ELF-1 (cell line): ENCODE measurements at regions not wholly inside any gene's neighbourhood (a gene's known extent, or its start where the extent isn't known, plus 50 kb on each side); places are given as distances from the start of the nearest gene placed in this dataset.

Source experiments
- DNase-seq: peaks from one replicate; pipeline ENCODE4 v3.0.0-alpha.2; 2016; ENCODE audit warnings: low read depth, low spot score

- DNase-seq: no peak
Observed at GRCh38 chr13:76519685-76520084, 366.5 kb downstream of the KCTD12 start.

DNA sequence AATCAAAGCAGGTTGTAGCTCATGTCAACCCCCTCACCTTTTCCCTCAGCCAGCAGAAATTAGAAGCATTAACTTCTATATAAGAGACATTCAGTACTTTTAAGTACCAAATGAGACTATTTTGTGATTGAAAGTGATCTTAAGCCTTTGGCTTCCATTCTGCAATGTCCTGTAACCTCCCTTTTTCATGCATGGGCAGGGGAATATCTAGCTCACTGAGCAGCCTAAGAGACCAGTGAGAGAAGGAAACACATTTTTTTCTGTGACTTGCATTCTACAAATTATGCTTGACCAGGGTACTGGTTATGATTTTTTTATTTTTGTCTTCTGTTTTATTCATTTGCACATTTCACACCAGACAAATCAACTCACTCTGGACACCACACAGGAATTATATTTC lies 369.6 kb downstream of the KCTD12 start:
- no peak for DNase-seq

DNA sequence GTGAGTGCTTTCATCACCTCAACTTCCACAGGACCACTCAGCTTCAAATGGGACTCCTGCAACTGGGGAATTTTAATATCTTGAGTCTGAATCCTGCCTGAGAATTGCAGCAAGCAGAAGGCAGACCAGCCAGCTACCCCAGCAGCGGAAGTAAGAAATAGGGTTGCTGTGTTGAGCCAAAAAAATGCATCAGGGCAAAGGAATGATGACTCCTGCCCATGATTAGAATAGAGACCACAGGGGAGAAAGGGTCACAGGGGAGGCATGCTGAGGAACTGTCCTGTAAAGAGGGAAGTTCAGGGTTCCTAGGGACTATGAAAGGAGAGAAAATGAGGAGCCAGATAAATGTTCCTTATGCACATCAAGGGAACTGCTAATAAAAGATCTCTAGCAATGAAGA lies 370.2 kb downstream of the KCTD12 start:
- no peak for DNase-seq

DNA sequence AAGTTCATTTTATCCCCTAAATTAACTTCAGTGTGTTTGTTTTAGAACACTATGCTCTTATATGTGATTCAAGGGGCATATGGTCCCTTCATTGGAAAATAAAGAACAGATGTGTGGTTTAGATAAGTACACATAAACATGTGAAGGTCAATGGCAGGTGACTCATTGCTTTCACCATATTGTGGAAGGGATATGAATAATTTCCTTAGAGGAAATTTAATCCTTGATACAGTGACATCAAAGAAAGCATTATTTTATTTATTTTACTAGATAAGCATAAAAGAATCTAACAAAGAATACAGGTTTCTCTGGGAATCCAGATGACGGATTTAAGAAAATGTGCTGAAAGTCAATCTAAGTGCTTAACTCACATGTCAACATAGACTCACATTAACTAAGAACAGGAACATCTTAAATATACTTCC lies 373.5 kb downstream of the KCTD12 start:
- DNase-seq: no peak

DNA sequence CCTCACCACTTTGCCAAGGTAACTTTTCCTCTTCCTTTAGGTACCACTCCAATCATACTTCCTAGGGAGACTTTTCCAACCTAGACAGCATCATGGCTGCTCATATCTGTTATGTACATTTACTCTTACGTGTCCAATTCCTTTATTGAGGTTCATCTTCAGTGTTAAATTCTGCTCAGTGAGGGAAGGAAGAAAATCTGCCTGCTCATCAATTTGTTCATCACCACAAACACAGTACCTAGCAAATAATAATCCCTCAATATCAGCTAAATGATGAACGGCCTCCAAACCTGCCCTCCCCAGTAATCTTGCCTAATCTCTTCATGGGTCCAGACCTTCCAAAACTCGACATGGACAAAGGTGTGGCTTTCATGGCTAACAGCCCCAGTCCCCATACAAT lies 380.8 kb downstream of the KCTD12 start:
- no peak for DNase-seq

DNA sequence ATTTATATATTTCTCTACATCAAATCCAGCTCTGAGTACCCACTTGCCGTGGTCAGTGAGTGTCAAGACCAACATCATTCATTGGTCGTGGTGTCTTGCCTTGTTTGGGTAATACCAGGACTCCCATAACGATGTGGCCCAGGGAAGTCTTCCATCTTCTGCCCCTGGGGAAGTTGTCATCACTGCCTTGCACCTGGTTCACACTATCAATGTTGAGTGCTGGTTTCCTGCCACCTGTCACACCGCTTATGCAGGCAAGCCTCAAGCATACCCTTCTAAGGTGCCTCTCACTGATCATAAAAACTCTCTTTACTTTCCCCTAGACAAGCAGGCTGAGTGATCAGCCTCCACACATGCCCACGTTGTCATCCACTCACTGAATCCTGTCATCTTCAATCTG lies 382.4 kb downstream of the KCTD12 start:
- no peak for DNase-seq

- no peak for DNase-seq
Observed at GRCh38 chr13:76503291-76503690, 382.9 kb downstream of the KCTD12 start.

DNA sequence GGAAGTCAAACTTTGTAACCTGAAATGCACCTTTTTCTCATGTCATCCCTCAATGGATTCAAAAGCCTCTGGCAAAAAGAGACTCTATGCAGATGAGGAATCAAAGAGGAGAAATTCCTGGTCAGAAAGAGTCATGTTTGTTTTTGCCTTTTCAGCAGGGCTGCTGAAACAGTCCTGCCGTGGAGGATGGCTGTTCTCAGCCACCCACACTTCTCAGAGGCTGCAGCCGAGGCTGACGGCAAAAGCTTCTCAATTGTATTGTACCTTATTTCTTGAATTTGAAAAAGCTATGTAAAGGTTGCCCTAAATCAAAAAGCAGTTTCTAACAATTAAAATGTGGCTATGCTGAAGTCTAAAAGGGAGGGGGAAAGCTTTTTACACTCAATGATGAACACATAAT lies 385.3 kb downstream of the KCTD12 start:
- peak; percentile 6 for DNase-seq

GRCh38 chr13:76499891-76500290 lies 386.3 kb downstream of the KCTD12 start:
- no peak for DNase-seq

DNA sequence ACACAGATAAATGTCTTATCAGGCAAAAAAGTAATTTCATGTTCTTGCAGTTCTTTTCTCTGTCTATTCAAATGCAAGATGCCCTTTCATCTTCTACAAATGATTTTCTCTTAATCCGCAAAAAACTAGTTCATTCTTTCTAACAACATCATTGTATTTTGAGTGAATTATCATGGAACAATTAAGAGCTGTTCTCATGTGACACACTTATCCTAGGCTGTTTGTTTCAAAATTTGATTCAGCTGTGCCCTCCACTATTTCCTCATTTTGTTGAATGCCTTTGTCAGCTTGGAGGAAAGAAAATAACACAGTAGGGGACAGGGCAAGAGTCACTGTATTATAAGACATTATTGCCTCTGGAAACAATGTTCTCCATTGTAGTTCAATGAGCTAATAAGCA lies 396.9 kb downstream of the KCTD12 start:
- no peak for DNase-seq

DNA sequence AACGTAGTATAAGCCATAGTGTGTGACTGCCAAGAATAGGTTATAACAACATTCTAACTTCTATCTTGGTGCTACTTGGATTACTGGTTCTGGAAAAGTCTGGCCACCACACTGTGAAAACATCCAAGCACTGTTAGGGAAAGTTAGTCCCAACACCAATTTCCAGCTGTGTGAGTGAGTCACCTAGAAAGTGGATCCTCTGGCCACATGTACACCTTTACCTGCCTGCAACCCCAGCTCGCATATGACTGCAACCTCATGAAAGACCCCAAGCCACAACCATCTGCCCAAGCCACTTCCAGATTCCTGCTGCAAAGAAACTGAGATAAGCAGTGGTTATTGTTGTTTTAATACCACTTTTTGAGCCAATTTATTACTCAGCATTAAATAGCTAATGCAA lies 404.5 kb downstream of the KCTD12 start:
- DNase-seq: no peak

GRCh38 chr13:76474966-76475365 lies 411.2 kb downstream of the KCTD12 start:
- DNase-seq: no peak

DNA sequence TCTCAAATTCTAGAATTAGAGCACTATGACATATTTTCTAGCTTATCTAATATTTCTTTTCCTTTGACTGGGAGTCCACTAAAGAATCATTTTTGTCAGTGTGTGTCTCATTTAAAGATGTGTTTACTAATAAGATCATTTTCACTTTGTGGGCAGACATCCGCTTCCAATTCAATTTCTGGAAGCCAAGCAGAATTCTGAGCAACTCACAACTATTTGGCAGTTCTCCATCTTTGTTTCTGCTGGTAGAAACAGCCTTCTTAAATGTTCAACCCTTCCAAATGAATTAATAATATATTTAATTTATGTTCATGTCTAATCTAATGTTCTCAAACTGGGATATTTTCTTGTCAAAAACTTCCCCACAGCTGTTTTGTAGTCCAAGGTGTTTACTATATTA lies 411.8 kb downstream of the KCTD12 start:
- no peak for DNase-seq

DNA sequence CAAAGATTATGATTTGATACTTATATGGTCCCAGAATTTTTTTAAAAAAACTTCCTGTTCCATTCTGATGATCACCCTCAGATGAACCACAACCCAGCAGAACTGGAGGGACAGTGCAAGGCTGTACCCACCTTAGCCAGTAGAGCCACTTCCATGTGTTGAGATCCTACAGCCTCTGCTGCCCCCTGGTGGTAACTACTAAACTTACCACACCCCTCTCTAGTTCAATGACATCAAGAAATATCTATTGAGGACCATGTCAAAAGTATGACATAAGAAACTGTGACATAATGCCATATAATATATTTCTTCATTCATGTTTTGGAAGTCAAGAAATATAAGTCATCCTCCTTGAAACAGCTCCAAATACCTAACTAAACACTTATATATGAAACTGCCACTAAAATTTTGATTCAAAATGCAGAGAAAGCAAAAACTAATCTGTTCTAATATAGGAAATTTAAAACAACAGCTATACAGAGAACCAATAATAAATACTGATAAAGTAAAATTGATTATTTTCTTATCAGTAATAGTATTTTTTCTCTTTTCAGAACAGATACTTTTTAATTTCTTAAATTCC lies 412.6 kb downstream of the KCTD12 start:
- DNase-seq: peak; percentile 54

GRCh38 chr13:76472916-76473315 lies 413.3 kb downstream of the KCTD12 start:
- DNase-seq: no peak

- DNase-seq: no peak
Observed at GRCh38 chr13:76471486-76471885, 414.7 kb downstream of the KCTD12 start.

- no peak for DNase-seq
Observed at GRCh38 chr13:76470991-76471390, 415.2 kb downstream of the KCTD12 start.

DNA sequence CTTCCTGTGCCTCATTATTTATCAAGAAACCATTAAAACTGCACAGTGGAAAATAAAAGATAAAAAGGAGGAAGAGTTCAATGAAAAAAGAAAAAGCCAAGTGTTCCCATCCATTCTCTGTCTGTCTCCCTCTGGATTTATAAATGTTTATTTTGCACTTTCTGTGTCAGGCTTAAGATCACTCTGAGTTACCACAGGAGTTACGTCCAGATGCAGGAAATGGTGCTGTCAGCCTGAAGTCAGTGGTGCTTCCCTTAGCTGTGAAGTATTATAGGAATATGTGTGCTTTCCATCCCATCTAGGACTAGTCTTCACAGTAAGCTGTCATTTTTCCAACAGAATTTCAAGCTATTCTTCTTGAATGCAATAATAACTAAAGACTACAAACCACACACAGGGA lies 420.2 kb downstream of the KCTD12 start:
- no peak for DNase-seq

DNA sequence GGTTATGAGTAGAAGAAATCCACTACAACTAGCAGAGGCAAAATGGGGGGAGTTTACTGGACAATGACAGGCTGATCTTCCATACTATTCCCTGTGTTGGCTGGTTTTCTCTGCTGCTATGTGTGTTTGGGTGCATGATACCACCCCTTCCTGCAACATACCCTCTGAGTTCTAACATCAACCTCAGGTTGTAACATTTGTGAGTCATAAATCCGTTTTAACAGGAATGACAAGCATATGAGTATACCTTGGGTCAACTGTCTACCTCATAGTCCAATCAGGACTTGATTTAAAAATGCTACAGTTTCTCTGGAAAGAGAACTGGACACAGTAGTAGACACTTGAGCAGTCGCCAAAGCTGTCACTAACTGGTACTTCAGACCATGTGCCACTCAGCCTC lies 422.9 kb downstream of the KCTD12 start:
- no peak for DNase-seq

DNA sequence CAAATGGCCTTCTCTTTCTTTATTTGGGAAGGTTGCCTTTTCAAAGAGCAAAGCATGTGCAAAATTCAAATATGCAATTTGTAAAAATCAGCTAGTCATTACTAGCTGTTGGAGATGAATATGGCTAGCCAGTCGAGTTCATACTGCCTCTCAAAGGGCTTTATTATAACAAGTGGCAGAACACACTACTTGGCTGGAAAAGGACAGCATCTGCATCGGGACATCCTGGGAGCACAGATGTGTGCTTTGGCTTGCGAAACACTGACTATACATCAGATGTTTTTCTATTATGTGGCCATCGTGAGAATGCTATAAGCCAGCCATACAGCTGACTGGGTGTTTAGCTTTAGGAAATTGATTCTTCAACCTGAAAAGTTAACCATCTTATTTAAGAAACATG lies 424.2 kb downstream of the KCTD12 start:
- no peak for DNase-seq

DNA sequence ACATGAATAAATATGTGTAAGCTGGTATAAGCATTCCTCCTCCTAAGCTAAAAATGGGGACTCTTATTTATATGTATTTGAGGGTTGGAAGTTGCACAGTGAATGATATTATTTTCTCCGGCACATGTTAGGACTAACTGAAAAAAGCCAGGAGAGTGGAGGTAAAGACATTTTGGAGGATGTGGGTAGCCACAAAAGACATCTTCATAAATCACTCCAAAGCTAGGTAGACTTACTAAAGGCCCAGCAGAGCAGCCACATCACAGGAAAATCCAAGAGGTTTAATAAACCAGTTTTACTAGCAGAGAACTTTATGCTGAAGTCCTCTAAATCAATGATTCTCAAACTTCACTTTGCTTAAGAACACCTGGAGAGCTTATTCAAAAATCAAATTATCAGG lies 424.7 kb downstream of the KCTD12 start:
- DNase-seq: no peak

DNA sequence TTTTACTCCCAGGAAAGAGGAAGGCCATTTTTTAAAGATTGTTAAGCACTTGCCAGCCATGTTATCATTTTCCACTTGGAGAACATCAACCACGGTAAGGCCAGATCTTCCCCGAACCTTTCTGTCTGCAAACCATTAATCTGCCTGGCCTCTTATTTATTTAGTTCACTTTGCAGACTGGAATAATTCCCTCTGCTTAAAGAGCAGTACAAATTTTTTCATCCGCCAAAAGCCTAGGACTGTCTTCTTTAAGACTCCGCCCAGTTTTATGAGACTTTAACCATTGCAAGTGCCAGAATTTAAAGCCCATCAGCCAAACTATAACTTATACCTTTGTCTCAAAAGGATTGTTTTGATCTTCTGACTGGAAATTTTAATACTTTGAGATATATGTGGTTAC lies 426.3 kb downstream of the KCTD12 start:
- DNase-seq: no peak

DNA sequence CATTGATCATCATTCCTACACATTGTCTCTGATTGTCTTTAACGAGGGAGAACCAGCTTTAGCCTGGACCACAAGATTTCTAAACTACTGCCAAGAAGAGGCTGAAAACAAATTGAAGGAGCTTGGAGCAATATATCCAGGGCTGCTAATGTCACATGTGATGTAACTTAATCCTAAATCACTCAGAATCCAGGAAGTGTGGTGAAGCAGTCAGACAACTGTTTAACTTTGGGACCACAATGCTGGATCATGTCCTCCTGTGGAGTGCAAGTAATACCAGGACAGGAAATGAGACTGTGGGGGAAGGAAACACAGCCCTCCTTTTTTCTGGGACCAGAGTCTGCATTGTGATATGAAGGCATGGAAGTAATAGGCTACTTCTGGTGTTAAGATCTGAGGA lies 430.2 kb downstream of the KCTD12 start:
- no peak for DNase-seq

- DNase-seq: no peak
Observed at GRCh38 chr13:76454991-76455390, 431.2 kb downstream of the KCTD12 start.
